ENCODE measurements at regions not wholly inside any gene's neighbourhood (a gene's known extent, or its start where the extent isn't known, plus 50 kb on each side); places are given as distances from the start of the nearest gene placed in this dataset.

GRCh38 chr9:26606756-26607155 lies 285.8 kb downstream of the CAAP1 start (continued):
- TF ChIP-seq, protein P1, sequence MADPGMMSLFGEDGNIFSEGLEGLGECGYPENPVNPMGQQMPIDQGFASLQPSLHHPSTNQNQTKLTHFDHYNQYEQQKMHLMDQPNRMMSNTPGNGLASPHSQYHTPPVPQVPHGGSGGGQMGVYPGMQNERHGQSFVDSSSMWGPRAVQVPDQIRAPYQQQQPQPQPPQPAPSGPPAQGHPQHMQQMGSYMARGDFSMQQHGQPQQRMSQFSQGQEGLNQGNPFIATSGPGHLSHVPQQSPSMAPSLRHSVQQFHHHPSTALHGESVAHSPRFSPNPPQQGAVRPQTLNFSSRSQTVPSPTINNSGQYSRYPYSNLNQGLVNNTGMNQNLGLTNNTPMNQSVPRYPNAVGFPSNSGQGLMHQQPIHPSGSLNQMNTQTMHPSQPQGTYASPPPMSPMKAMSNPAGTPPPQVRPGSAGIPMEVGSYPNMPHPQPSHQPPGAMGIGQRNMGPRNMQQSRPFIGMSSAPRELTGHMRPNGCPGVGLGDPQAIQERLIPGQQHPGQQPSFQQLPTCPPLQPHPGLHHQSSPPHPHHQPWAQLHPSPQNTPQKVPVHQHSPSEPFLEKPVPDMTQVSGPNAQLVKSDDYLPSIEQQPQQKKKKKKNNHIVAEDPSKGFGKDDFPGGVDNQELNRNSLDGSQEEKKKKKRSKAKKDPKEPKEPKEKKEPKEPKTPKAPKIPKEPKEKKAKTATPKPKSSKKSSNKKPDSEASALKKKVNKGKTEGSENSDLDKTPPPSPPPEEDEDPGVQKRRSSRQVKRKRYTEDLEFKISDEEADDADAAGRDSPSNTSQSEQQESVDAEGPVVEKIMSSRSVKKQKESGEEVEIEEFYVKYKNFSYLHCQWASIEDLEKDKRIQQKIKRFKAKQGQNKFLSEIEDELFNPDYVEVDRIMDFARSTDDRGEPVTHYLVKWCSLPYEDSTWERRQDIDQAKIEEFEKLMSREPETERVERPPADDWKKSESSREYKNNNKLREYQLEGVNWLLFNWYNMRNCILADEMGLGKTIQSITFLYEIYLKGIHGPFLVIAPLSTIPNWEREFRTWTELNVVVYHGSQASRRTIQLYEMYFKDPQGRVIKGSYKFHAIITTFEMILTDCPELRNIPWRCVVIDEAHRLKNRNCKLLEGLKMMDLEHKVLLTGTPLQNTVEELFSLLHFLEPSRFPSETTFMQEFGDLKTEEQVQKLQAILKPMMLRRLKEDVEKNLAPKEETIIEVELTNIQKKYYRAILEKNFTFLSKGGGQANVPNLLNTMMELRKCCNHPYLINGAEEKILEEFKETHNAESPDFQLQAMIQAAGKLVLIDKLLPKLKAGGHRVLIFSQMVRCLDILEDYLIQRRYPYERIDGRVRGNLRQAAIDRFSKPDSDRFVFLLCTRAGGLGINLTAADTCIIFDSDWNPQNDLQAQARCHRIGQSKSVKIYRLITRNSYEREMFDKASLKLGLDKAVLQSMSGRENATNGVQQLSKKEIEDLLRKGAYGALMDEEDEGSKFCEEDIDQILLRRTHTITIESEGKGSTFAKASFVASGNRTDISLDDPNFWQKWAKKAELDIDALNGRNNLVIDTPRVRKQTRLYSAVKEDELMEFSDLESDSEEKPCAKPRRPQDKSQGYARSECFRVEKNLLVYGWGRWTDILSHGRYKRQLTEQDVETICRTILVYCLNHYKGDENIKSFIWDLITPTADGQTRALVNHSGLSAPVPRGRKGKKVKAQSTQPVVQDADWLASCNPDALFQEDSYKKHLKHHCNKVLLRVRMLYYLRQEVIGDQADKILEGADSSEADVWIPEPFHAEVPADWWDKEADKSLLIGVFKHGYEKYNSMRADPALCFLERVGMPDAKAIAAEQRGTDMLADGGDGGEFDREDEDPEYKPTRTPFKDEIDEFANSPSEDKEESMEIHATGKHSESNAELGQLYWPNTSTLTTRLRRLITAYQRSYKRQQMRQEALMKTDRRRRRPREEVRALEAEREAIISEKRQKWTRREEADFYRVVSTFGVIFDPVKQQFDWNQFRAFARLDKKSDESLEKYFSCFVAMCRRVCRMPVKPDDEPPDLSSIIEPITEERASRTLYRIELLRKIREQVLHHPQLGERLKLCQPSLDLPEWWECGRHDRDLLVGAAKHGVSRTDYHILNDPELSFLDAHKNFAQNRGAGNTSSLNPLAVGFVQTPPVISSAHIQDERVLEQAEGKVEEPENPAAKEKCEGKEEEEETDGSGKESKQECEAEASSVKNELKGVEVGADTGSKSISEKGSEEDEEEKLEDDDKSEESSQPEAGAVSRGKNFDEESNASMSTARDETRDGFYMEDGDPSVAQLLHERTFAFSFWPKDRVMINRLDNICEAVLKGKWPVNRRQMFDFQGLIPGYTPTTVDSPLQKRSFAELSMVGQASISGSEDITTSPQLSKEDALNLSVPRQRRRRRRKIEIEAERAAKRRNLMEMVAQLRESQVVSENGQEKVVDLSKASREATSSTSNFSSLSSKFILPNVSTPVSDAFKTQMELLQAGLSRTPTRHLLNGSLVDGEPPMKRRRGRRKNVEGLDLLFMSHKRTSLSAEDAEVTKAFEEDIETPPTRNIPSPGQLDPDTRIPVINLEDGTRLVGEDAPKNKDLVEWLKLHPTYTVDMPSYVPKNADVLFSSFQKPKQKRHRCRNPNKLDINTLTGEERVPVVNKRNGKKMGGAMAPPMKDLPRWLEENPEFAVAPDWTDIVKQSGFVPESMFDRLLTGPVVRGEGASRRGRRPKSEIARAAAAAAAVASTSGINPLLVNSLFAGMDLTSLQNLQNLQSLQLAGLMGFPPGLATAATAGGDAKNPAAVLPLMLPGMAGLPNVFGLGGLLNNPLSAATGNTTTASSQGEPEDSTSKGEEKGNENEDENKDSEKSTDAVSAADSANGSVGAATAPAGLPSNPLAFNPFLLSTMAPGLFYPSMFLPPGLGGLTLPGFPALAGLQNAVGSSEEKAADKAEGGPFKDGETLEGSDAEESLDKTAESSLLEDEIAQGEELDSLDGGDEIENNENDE (IDR thresholded peaks at IDR 0.05; ENCODE audit: insufficient replicate concordance, low read length): no peak
- TF ChIP-seq TAF1 (IDR thresholded peaks at IDR 0.05; ENCODE audit: low read depth, low read length) (no peak), SP4 (IDR thresholded peaks at IDR 0.05; ENCODE audit: low read length) (no peak), FOSL1 (IDR thresholded peaks at IDR 0.05; ENCODE audit: insufficient read depth, low read depth, low read length) (no peak), SIRT6 (IDR thresholded peaks at IDR 0.05; ENCODE audit: low read length) (no peak), RXRA (IDR thresholded peaks at IDR 0.05; ENCODE audit: insufficient read depth, low read depth, low read length) (no peak)
